Endothelial cell of umbilical vein (primary cell): ENCODE measurements at regions not wholly inside any gene's neighbourhood (a gene's known extent, or its start where the extent isn't known, plus 50 kb on each side); places are given as distances from the start of the nearest gene placed in this dataset.

Experiments used
- BruUV-seq: library from RNA; stranded (reverse); fragments of 400-500 nt; replicated peaks from 2 replicates; lab custom pipeline; 2021; lab: Mats Ljungman, UMichigan
- CTCF ChIA-PET: fragments of 300-600, 350-600 bp; sonication (Branson Sonifier 250); formaldehyde crosslinking; loops from one replicate; lab custom pipeline; 2021; ENCODE audit warnings: antibody characterized with exemption, inconsistent platforms; lab: Charles Lee
- POLR2A ChIA-PET: fragments of 300-600, 350-600 bp; sonication (Branson Sonifier 250); formaldehyde crosslinking; loops from one replicate; lab custom pipeline; 2021; ENCODE audit warnings: antibody characterized with exemption, inconsistent platforms; lab: Charles Lee
- DNase-seq: peaks from one replicate; pipeline ENCODE4 v3.0.0-alpha.2; 2011; ENCODE audit warnings: low read depth, low spot score
- FAIRE-seq: peaks from 2 replicates; lab custom pipeline; 2011; peaks lifted over from hg19 to GRCh38; lab: Jason Lieb, UNC
- H2AFZ ChIP-seq: 2 replicates; pipeline ENCODE4 v1.6.0; 2012; ENCODE audit warnings: low read depth, low read length, control low read depth, inconsistent platforms
- H3K27ac ChIP-seq: 2 replicates; pipeline ENCODE4 v1.5.1; 2011; ENCODE audit warnings: low read depth, mild to moderate bottlenecking, control low read depth, low read length, moderate library complexity; ENCODE audit not compliant: insufficient read depth
- H3K27me3 ChIP-seq, 2 experiments: 2 replicates each; pipeline versions ENCODE4 v1.6.0 to v1.6.1; 2011; ENCODE audit warnings: low read length in 2 of 2, mixed read lengths in 1 of 2; ENCODE audit not compliant: control insufficient read depth in 2 of 2, insufficient read depth in 2 of 2
- H3K36me3 ChIP-seq, 2 experiments: 2 replicates in 1 of 2; 3 replicates in 1 of 2; pipeline ENCODE4 v1.5.1; 2011; ENCODE audit warnings: low read length in 2 of 2, mild to moderate bottlenecking in 1 of 2, moderate library complexity in 1 of 2; ENCODE audit not compliant: control insufficient read depth in 2 of 2, insufficient read depth in 2 of 2; ENCODE audit errors: extremely low read depth in 1 of 2
- H3K4me1 ChIP-seq: 3 replicates; pipeline ENCODE4 v1.5.1; 2011; ENCODE audit warnings: mild to moderate bottlenecking, low read length; ENCODE audit not compliant: control insufficient read depth, insufficient read depth; ENCODE audit errors: extremely low read depth
- H3K4me2 ChIP-seq: 2 replicates; pipeline ENCODE4 v1.6.1; 2011; ENCODE audit warnings: low read length, control low read depth, mixed read lengths; ENCODE audit not compliant: insufficient read depth
- H3K4me3 ChIP-seq, 3 experiments: fragments of 200-600 bp in 1 of 3; sonication (generic), shearing (Covaris generic) in 1 of 3; replicated peaks in 1 of 3; 2 replicates each; pipeline ENCODE4 v1.5.1; 2011 to 2016; ENCODE audit warnings: control low read depth in 3 of 3, low read length in 3 of 3, mild to moderate bottlenecking in 2 of 3, inconsistent platforms in 1 of 3, low read depth in 1 of 3, moderate library complexity in 1 of 3; ENCODE audit not compliant: insufficient read depth in 1 of 3
- H3K79me2 ChIP-seq: 2 replicates; pipeline ENCODE4 v1.6.0; 2012; ENCODE audit warnings: low read length, inconsistent platforms; ENCODE audit not compliant: control insufficient read depth, insufficient read depth
- H3K9ac ChIP-seq: replicated peaks from 2 replicates; pipeline ENCODE3; 2011; ENCODE audit warnings: low read length, control low read depth; ENCODE audit not compliant: insufficient read depth; ENCODE audit errors: extremely low read depth
- H3K9me1 ChIP-seq: replicated peaks from 3 replicates; pipeline ENCODE4 v1.6.0; 2011; ENCODE audit warnings: mild to moderate bottlenecking, low read length; ENCODE audit not compliant: control insufficient read depth, insufficient read depth; ENCODE audit errors: extremely low read depth
- H3K9me3 ChIP-seq: replicated peaks from 2 replicates; pipeline ENCODE4 v1.5.1; 2012; ENCODE audit warnings: low read length, inconsistent platforms; ENCODE audit not compliant: control insufficient read depth, insufficient read depth
- H4K20me1 ChIP-seq: replicated peaks from 2 replicates; pipeline ENCODE3; 2011; ENCODE audit warnings: mild to moderate bottlenecking, low read length; ENCODE audit not compliant: control insufficient read depth, insufficient read depth; ENCODE audit errors: extremely low read depth
- MYC ChIP-seq: IDR thresholded peaks from one replicate; pipeline ENCODE4 v1.6.1; 2011; ENCODE audit warnings: mild to moderate bottlenecking, low read depth, low read length
- POLR2A ChIP-seq: IDR thresholded peaks from 2 replicates; pipeline ENCODE4 v1.6.1; 2012; ENCODE audit warnings: low read depth, mild to moderate bottlenecking, control low read depth, low read length
- dilution Hi-C: fragments of 300-500 bp; cut with MboI; formaldehyde crosslinking; loops from one replicate; pipeline ENCODE4 v1.15.0; 2019; ENCODE audit warnings: low sequenced_read_pairs; ENCODE audit not compliant: extremely low pct_ligation_motif_present
- intact Hi-C: fragments of 100-400 bp; cut with micrococcal nuclease; formaldehyde crosslinking; loops from one replicate; pipeline ENCODE4 v1.10.0; 2022
- TF ChIP-seq, protein P1 (sequence below): IDR thresholded peaks from 2 replicates; pipeline ENCODE4 v1.6.1; 2011; ENCODE audit not compliant: insufficient read depth, insufficient read length

DNA sequence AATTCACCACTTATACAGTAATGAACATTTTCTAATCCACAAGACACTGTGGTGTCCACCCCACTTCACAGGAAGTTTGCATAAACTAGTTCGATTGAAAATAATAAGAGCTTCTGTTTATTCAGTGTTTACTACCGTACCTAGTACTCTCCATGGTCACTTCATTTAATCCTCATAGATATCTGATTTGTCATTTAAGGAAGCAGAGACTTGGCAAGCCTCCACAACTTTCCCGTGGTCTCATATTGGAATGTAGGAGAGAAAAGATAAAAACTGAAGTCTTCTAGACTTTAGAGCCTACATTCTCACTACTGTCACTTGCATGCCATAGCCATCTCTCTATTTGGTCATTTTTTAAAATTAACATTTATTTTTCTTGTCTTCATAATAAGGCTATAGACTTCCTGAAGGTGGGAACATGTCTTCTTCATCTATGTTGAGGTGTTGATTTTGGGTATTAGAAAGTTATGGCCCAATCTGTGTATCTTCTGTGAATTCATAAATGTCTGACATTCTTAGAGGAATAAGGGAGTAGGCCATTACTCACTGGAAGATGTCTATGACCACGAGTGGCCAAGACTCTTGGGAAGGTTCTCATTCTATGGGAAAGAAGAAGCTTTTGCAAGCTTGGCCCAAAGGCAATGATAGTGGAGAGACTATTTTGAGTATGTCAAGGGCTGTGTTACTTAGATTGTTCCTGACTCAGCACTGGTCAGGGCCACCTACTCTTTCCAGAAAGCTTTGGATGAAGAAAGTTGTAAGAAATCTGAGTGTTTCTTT is 423.7 kb downstream of the LRIG3 start:
- no peaks in the 10 kb centered on the region for H3K27me3 ChIP-seq
- H3K9me1 ChIP-seq: no peaks in the 10 kb centered on the region
- intact Hi-C loops (no loop called here), dilution Hi-C loops (no loop called here)
- H3K9me3 ChIP-seq: no peaks in the 10 kb centered on the region
- POLR2A ChIA-PET: interaction anchor here (0.5 kb wide), 1 partner anchor 325 kb away, joined by 4 read pairs; no protein-coding TSS in a partner anchor
- DNase-seq (no peak), FAIRE-seq (no peak)
- TF ChIP-seq POLR2A (no peak), MYC (no peak)
- H2AFZ ChIP-seq: no peak overlapping the region
- BruUV-seq: no TSS peak
- no peak overlapping the region for H3K27ac ChIP-seq
- no peaks in the 10 kb centered on the region for H4K20me1 ChIP-seq
- no peak overlapping the region for H3K9ac ChIP-seq
- no peaks in the 10 kb centered on the region for H3K36me3 ChIP-seq
- H3K79me2 ChIP-seq: no peaks in the 10 kb centered on the region
- H3K4me1 ChIP-seq: no peaks in the 10 kb centered on the region
- H3K4me3 ChIP-seq: no peak overlapping the region
- H3K4me2 ChIP-seq: no peak overlapping the region
- CTCF ChIA-PET: interaction anchor here (1.4 to 1.5 kb wide), 2 partner anchors 12 to 44 kb away, joined by 3 to 4 read pairs; no protein-coding TSS in a partner anchor

DNA sequence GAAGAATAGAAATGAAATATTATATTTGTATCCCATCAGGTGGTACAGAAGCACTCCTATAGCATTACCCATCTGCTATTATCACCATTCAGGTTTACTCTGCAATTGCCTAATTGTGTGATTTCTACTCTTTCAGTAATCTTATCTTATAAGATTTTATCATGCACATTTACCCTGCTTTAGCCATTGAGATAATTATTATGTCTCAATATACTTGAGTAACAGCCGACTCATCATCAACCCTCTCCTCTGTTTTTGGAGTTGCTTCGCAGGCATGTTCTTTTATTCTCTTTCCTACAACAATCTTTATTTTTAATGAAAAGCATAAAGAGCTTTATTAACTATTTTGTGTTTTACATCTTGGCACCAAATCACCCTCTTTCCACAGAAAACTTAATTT is 419.9 kb downstream of the LRIG3 start:
- H3K4me3 ChIP-seq: no peak overlapping the region
- no peaks in the 10 kb centered on the region for H3K9me3 ChIP-seq
- DNase-seq: no peak
- TF ChIP-seq, protein P1, sequence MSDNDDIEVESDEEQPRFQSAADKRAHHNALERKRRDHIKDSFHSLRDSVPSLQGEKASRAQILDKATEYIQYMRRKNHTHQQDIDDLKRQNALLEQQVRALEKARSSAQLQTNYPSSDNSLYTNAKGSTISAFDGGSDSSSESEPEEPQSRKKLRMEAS: no peak
- H3K36me3 ChIP-seq: no peaks in the 10 kb centered on the region
- H3K4me2 ChIP-seq: no peak overlapping the region
- no peaks in the 10 kb centered on the region for H3K27me3 ChIP-seq
- H2AFZ ChIP-seq: no peak overlapping the region
- POLR2A ChIA-PET: no interaction called here
- no peak overlapping the region for H3K9ac ChIP-seq
- BruUV-seq: no TSS peak
- H3K9me1 ChIP-seq: no peaks in the 10 kb centered on the region
- intact Hi-C loops (no loop called here), dilution Hi-C loops (no loop called here)
- no peak overlapping the region for H3K27ac ChIP-seq
- H3K4me1 ChIP-seq: peaks cover 10% of the 10 kb centered on the region
- FAIRE-seq: no peak
- no peaks in the 10 kb centered on the region for H4K20me1 ChIP-seq
- no peaks in the 10 kb centered on the region for H3K79me2 ChIP-seq
- CTCF ChIA-PET: no interaction called here
